HepG2 (cell line): ENCODE measurements at regions not wholly inside any gene's neighbourhood (a gene's known extent, or its start where the extent isn't known, plus 50 kb on each side); places are given as distances from the start of the nearest gene placed in this dataset.
A peak's percentile ranks its signal among the peaks of the same experiment; 100 is the strongest.

Experiments used
- HMGXB3 ChIP-seq: sonication (generic); formaldehyde crosslinking; IDR thresholded peaks from 2 replicates; pipeline ENCODE4 v1.4.0; 2020; ENCODE audit warnings: missing genetic modification reagents, borderline replicate concordance
- SNAI1 ChIP-seq: sonication (generic); formaldehyde crosslinking; IDR thresholded peaks from 2 replicates; pipeline ENCODE4 v1.5.0; 2020; ENCODE audit warnings: mild to moderate bottlenecking, missing genetic modification reagents, borderline replicate concordance
- SOX6 ChIP-seq, 2 experiments: fragments of 450-650 bp in 1 of 2; sonication (generic) in 1 of 2; formaldehyde crosslinking in 1 of 2; IDR thresholded peaks; 2 replicates each; pipeline versions ENCODE4 v1.4.0 to v1.6.1; 2017 to 2020; ENCODE audit warnings: antibody characterized with exemption in 1 of 2, mild to moderate bottlenecking in 1 of 2, missing genetic modification reagents in 1 of 2
- TCF7L2 ChIP-seq: IDR thresholded peaks from 2 replicates; pipeline ENCODE4 v1.6.1; 2011; ENCODE audit warnings: mild to moderate bottlenecking, low read depth, low read length, moderate library complexity
- U2AF2 ChIP-seq: fragments of 200-400 bp; formaldehyde crosslinking; IDR thresholded peaks from 2 replicates; pipeline ENCODE4 v1.6.1; 2017; ENCODE audit warnings: low read depth, mild to moderate bottlenecking, low read length
- ZBTB33 ChIP-seq: sonication (generic); formaldehyde crosslinking; IDR thresholded peaks from 2 replicates; pipeline ENCODE4 v1.4.0; 2020; ENCODE audit warnings: missing genetic modification reagents
- ZBTB44 ChIP-seq: sonication (generic); formaldehyde crosslinking; IDR thresholded peaks from 2 replicates; pipeline ENCODE4 v1.4.0; 2020; ENCODE audit warnings: missing genetic modification reagents
- ZBTB46 ChIP-seq: sonication (generic); formaldehyde crosslinking; IDR thresholded peaks from 2 replicates; pipeline ENCODE4 v1.4.0; 2020; ENCODE audit warnings: mild to moderate bottlenecking, missing genetic modification reagents, borderline replicate concordance
- ZFP82 ChIP-seq: sonication (generic); formaldehyde crosslinking; IDR thresholded peaks from 2 replicates; pipeline ENCODE4 v1.5.1; 2020; ENCODE audit warnings: mild to moderate bottlenecking, missing genetic modification reagents, borderline replicate concordance
- ZNF44 ChIP-seq: sonication (generic); formaldehyde crosslinking; IDR thresholded peaks from 2 replicates; pipeline ENCODE4 v1.5.1; 2020; ENCODE audit warnings: mild to moderate bottlenecking, missing genetic modification reagents
- ZNF713 ChIP-seq: sonication (generic); formaldehyde crosslinking; IDR thresholded peaks from 2 replicates; pipeline ENCODE4 v1.4.0; 2020; ENCODE audit warnings: mild to moderate bottlenecking, missing genetic modification reagents

- no peak for TF ChIP-seq HMGXB3 (CRISPR knock-in tag)
- no peak for TF ChIP-seq ZNF44
- no peak for TF ChIP-seq SOX6 (IDR thresholded peaks at IDR 0.05)
- TF ChIP-seq SOX6 (CRISPR knock-in tag; IDR thresholded peaks at IDR 0.05) = 0 out of 2 replicates have a peak, but pooled peaks have one; percentile 4
- no peak for TF ChIP-seq ZNF713 (CRISPR knock-in tag)
- TF ChIP-seq ZFP82 (CRISPR knock-in tag) = no peak
- no peak for TF ChIP-seq ZBTB44 (CRISPR knock-in tag)
- TF ChIP-seq SNAI1 (CRISPR knock-in tag) = no peak
- no peak for TF ChIP-seq TCF7L2
- TF ChIP-seq ZBTB33 (CRISPR knock-in tag) = no peak
- no peak for TF ChIP-seq U2AF2
- TF ChIP-seq ZBTB46 (CRISPR knock-in tag) = no peak
Measured at GRCh38 chr2:8153258-8153718, 528.6 kb upstream of the ID2 start (continued).
